H1 (cell line): ENCODE measurements at regions not wholly inside any gene's neighbourhood (a gene's known extent, or its start where the extent isn't known, plus 50 kb on each side); places are given as distances from the start of the nearest gene placed in this dataset.

Experiments
- CTCF ChIA-PET: fragments of 300-600 bp; sonication (Branson Sonifier 250); formaldehyde crosslinking; loops from one replicate; lab custom pipeline; 2021; ENCODE audit not compliant: partially characterized antibody; lab: Charles Lee
- POLR2A ChIA-PET: fragments of 300-600 bp; sonication (Branson Sonifier 250); formaldehyde crosslinking; loops from one replicate; lab custom pipeline; 2021; ENCODE audit warnings: inconsistent platforms; ENCODE audit not compliant: partially characterized antibody; lab: Charles Lee
- DNase-seq, 2 experiments: peaks; one replicate each; pipeline versions ENCODE4 v3.0.0 to v3.0.0-alpha.2; 2010 to 2022; ENCODE audit warnings: low spot score in 2 of 2, low read depth in 1 of 2, mixed read lengths in 1 of 2
- FAIRE-seq: peaks from 2 replicates; lab custom pipeline; 2011; peaks lifted over from hg19 to GRCh38; lab: Jason Lieb, UNC
- H2AFZ ChIP-seq: 2 replicates; pipeline ENCODE4 v1.8.1; 2012; ENCODE audit warnings: low read length, inconsistent platforms
- H2AK5ac ChIP-seq: 2 replicates; pipeline ENCODE4 v1.6.1; 2013; ENCODE audit warnings: low read depth, low read length
- H2BK120ac ChIP-seq: replicated peaks from 2 replicates; pipeline ENCODE3; 2013; ENCODE audit warnings: low read depth, low read length, inconsistent platforms
- H2BK12ac ChIP-seq: 2 replicates; pipeline ENCODE4 v1.6.1; 2013; ENCODE audit warnings: low read depth, low read length
- H2BK15ac ChIP-seq: 2 replicates; pipeline ENCODE4 v1.6.1; 2013; ENCODE audit warnings: low read length
- H2BK20ac ChIP-seq: 2 replicates; pipeline ENCODE4 v1.6.1; 2013; ENCODE audit warnings: low read length
- H2BK5ac ChIP-seq: 2 replicates; pipeline ENCODE4 v1.6.1; 2013; ENCODE audit warnings: low read depth, low read length
- H3K14ac ChIP-seq: 2 replicates; pipeline ENCODE4 v1.6.1; 2013; ENCODE audit warnings: inconsistent platforms; ENCODE audit not compliant: insufficient read length
- H3K18ac ChIP-seq: 2 replicates; pipeline ENCODE4 v1.6.1; 2013; ENCODE audit warnings: low read length; ENCODE audit errors: extremely low read depth
- H3K23ac ChIP-seq: 2 replicates; pipeline ENCODE4 v1.6.1; 2013; ENCODE audit warnings: inconsistent platforms; ENCODE audit not compliant: insufficient read length
- H3K23me2 ChIP-seq: 2 replicates; pipeline ENCODE4 v1.6.1; 2013; ENCODE audit warnings: low read depth, low read length
- H3K27ac ChIP-seq: 2 replicates; pipeline ENCODE4 v1.6.1; 2011; ENCODE audit warnings: low read depth, low read length, inconsistent platforms
- H3K27me3 ChIP-seq, 4 experiments: replicated peaks in 1 of 4; 1 replicate in 1 of 4; 2 replicates in 3 of 4; pipeline versions ENCODE4 v1.6.1 to v1.8.1; 2011 to 2013; ENCODE audit warnings: low read length in 3 of 4, mild to moderate bottlenecking in 3 of 4, inconsistent platforms in 2 of 4, mixed read lengths in 2 of 4, moderate library complexity in 1 of 4; ENCODE audit not compliant: control insufficient read depth in 3 of 4, insufficient read depth in 3 of 4; ENCODE audit errors: extremely low read depth in 1 of 4
- H3K36me3 ChIP-seq, 4 experiments: 2 replicates each; pipeline versions ENCODE4 v1.6.1 to v1.8.1; 2011 to 2013; ENCODE audit warnings: mild to moderate bottlenecking in 4 of 4, low read length in 3 of 4, moderate library complexity in 2 of 4, control low read depth in 1 of 4, inconsistent platforms in 1 of 4; ENCODE audit not compliant: insufficient read depth in 4 of 4, control insufficient read depth in 2 of 4
- H3K4ac ChIP-seq: replicated peaks from 2 replicates; pipeline ENCODE3; 2013; ENCODE audit warnings: low read length, low read depth, mixed read lengths, inconsistent platforms; ENCODE audit not compliant: insufficient read length
- H3K4me1 ChIP-seq, 4 experiments: replicated peaks in 1 of 4; 1 replicate in 1 of 4; 2 replicates in 3 of 4; pipeline versions ENCODE4 v1.6.1 to v1.8.1; 2011 to 2013; ENCODE audit warnings: low read length in 3 of 4, inconsistent platforms in 2 of 4, mixed read lengths in 1 of 4; ENCODE audit not compliant: insufficient read depth in 4 of 4, control insufficient read depth in 3 of 4
- H3K4me2 ChIP-seq, 2 experiments: 2 replicates each; pipeline versions ENCODE4 v1.6.1 to v1.8.1; 2011 to 2013; ENCODE audit warnings: low read depth in 2 of 2, low read length in 2 of 2, control low read depth in 1 of 2, inconsistent platforms in 1 of 2, mild to moderate bottlenecking in 1 of 2; ENCODE audit not compliant: insufficient read depth in 1 of 2
- H3K4me3 ChIP-seq, 4 experiments: fragments of 200-600, 300-600 bp in 1 of 4; sonication (generic), shearing (Covaris generic), sonication (Bioruptor Twin) in 1 of 4; 2 replicates each; pipeline versions ENCODE4 v1.5.1 to v1.8.1; 2011 to 2016; ENCODE audit warnings: low read length in 4 of 4, low read depth in 3 of 4, control low read depth in 2 of 4, inconsistent platforms in 2 of 4, mild to moderate bottlenecking in 2 of 4, mixed read lengths in 1 of 4, moderate library complexity in 1 of 4; ENCODE audit not compliant: insufficient read depth in 2 of 4; ENCODE audit errors: extremely low read depth in 1 of 4
- H3K56ac ChIP-seq: replicated peaks from 2 replicates; pipeline ENCODE3; 2013; ENCODE audit warnings: low read depth, mild to moderate bottlenecking, mixed read lengths, low read length, inconsistent platforms; ENCODE audit not compliant: insufficient read length
- H3K79me1 ChIP-seq: 2 replicates; pipeline ENCODE4 v1.6.1; 2013; ENCODE audit warnings: low read depth, low read length, control low read depth
- H3K79me2 ChIP-seq, 2 experiments: 2 replicates each; pipeline versions ENCODE4 v1.6.1 to v1.8.1; 2012 to 2013; ENCODE audit warnings: low read length in 2 of 2, mild to moderate bottlenecking in 2 of 2, inconsistent platforms in 1 of 2; ENCODE audit not compliant: insufficient read depth in 2 of 2, control insufficient read depth in 1 of 2
- H3K9ac ChIP-seq, 4 experiments: replicated peaks in 1 of 4; 1 replicate in 1 of 4; 2 replicates in 3 of 4; pipeline versions ENCODE4 v1.6.1 to v1.8.1; 2011 to 2013; ENCODE audit warnings: low read depth in 3 of 4, low read length in 3 of 4, control low read depth in 2 of 4, mild to moderate bottlenecking in 2 of 4, moderate library complexity in 2 of 4, inconsistent platforms in 1 of 4; ENCODE audit errors: extremely low read depth in 1 of 4
- H3K9me3 ChIP-seq, 2 experiments: 2 replicates each; pipeline versions ENCODE4 v1.6.1 to v1.8.1; 2012 to 2013; ENCODE audit warnings: mild to moderate bottlenecking in 2 of 2, moderate library complexity in 2 of 2, control low read depth in 1 of 2, inconsistent platforms in 1 of 2, low read depth in 1 of 2, low read length in 1 of 2, mixed read lengths in 1 of 2; ENCODE audit not compliant: insufficient read depth in 2 of 2
- H4K20me1 ChIP-seq, 2 experiments: replicated peaks in 1 of 2; 2 replicates each; pipeline versions ENCODE3 to v1.8.1; 2011 to 2013; ENCODE audit warnings: inconsistent platforms in 2 of 2, low read length in 2 of 2, mild to moderate bottlenecking in 1 of 2; ENCODE audit not compliant: insufficient read depth in 2 of 2, control insufficient read depth in 1 of 2
- H4K5ac ChIP-seq: 2 replicates; pipeline ENCODE4 v1.6.1; 2013; ENCODE audit warnings: low read length, low read depth, mixed read lengths, inconsistent platforms; ENCODE audit not compliant: insufficient read length
- H4K8ac ChIP-seq: 2 replicates; pipeline ENCODE4 v1.8.0; 2013; ENCODE audit warnings: mild to moderate bottlenecking, moderate library complexity, low read length, inconsistent platforms; ENCODE audit not compliant: insufficient read depth; ENCODE audit errors: extremely low read depth
- H4K91ac ChIP-seq: replicated peaks from 2 replicates; pipeline ENCODE3; 2013; ENCODE audit warnings: low read length, mixed read lengths, inconsistent platforms; ENCODE audit not compliant: insufficient read length
- BRCA1 ChIP-seq: IDR thresholded peaks from 2 replicates; pipeline ENCODE4 v1.6.1; 2012; ENCODE audit warnings: low read depth, low read length, improper control_type of control experiment
- WGBS, 2 experiments: shearing (Covaris generic) in 1 of 2; methylation state at CpG; one replicate each; pipeline versions ENCODE4 v1.1.6 to v1.1.7; 2013 to 2015; ENCODE audit warnings: low lambda C conversion rate in 2 of 2, mixed read lengths in 2 of 2, inconsistent platforms in 1 of 2, low coverage in 1 of 2, missing lambda C conversion rate in 1 of 2; ENCODE audit not compliant: insufficient replicate concordance in 2 of 2, insufficient coverage in 1 of 2, insufficient read length in 1 of 2; ENCODE audit errors: extremely low coverage in 1 of 2, missing lambda C conversion rate in 1 of 2; 5-methylcytosine and 5-hydroxymethylcytosine counted together

GRCh38 chr2:145079641-145080040 lies 559.7 kb upstream of the ZEB2 start:
- no peak overlapping the region for H3K56ac ChIP-seq

More at GRCh38 chr2:145079641-145080040, 559.7 kb upstream of the ZEB2 start:
- Histone ChIP-seq H3K27me3 (no peaks in the 10 kb centered on the region), H3K4ac (no peak overlapping the region)
- 100% methylated on average over 1 of the region's 1 CpG; no CpG with 5 or more reads in 1 of the 2 experiments for WGBS, 2 experiments
- no peak for TF ChIP-seq BRCA1
- TF ChIP-seq, all 59 proteins: peak for 0
- H3K23ac ChIP-seq: no peak overlapping the region
- H4K8ac ChIP-seq: no peak overlapping the region
- H2AFZ ChIP-seq: no peak overlapping the region
- no peak for DNase-seq
- no peaks in the 10 kb centered on the region for H3K9me3 ChIP-seq
- H3K4me2 ChIP-seq: no peak overlapping the region
- H3K79me2 ChIP-seq: no peaks in the 10 kb centered on the region
- H3K36me3 ChIP-seq: no peaks in the 10 kb centered on the region
- no peak overlapping the region for H3K18ac ChIP-seq
- H3K4me3 ChIP-seq: no peak overlapping the region
- no peak overlapping the region for H4K5ac ChIP-seq
- H4K91ac ChIP-seq: no peak overlapping the region
- no peak overlapping the region for H2BK120ac ChIP-seq
- ChIA-PET POLR2A (no interaction called here), CTCF (no interaction called here)
- no peak overlapping the region for H2AK5ac ChIP-seq
- FAIRE-seq: no peak
- no peaks in the 10 kb centered on the region for H3K4me1 ChIP-seq
- H4K20me1 ChIP-seq: no peaks in the 10 kb centered on the region
- no peaks in the 10 kb centered on the region; the same call in 1 of the 2 replicates for H3K23me2 ChIP-seq
- no peak overlapping the region for H3K27ac ChIP-seq
- no peak overlapping the region for H2BK12ac ChIP-seq
- no peak overlapping the region for H3K9ac ChIP-seq
- H2BK20ac ChIP-seq: no peak overlapping the region
- no peak overlapping the region for H3K14ac ChIP-seq
- no peaks in the 10 kb centered on the region for H3K79me1 ChIP-seq
- H2BK15ac ChIP-seq: no peak overlapping the region
- H2BK5ac ChIP-seq: no peak overlapping the region
